ENCODE measurements at regions not wholly inside any gene's neighbourhood (a gene's known extent, or its start where the extent isn't known, plus 50 kb on each side); places are given as distances from the start of the nearest gene placed in this dataset.

GRCh38 chr14:54306806-54307205, 90.0 kb upstream of the CDKN3 start:
- in situ Hi-C loops (cut with HindIII; ENCODE audit: low sequenced_read_pairs) = no loop called here

- in situ Hi-C loops (cut with HindIII; ENCODE audit: low sequenced_read_pairs) = no loop called here
These were observed 87.2 kb upstream of the CDKN3 start for GRCh38 chr14:54309615-54310014.

- in situ Hi-C loops (cut with HindIII; ENCODE audit: low sequenced_read_pairs) = no loop called here
These were observed 86.5 kb upstream of the CDKN3 start for GRCh38 chr14:54310151-54310850.

- in situ Hi-C loops (cut with HindIII; ENCODE audit: low sequenced_read_pairs) = no loop called here
These were observed 86.0 kb upstream of the CDKN3 start for GRCh38 chr14:54310851-54311228.

- in situ Hi-C loops (cut with HindIII; ENCODE audit: low sequenced_read_pairs) = no loop called here
These were observed 84.5 kb upstream of the CDKN3 start for GRCh38 chr14:54312166-54312801.

- in situ Hi-C loops (cut with HindIII; ENCODE audit: low sequenced_read_pairs) = no loop called here
These were observed 82.3 kb upstream of the CDKN3 start for GRCh38 chr14:54314365-54315104.

- in situ Hi-C loops (cut with HindIII; ENCODE audit: low sequenced_read_pairs) = no loop called here
These were observed 80.2 kb upstream of the CDKN3 start for GRCh38 chr14:54316652-54317051.

- in situ Hi-C loops (cut with HindIII; ENCODE audit: low sequenced_read_pairs) = no loop called here
These were observed 79.4 kb upstream of the CDKN3 start for GRCh38 chr14:54317391-54317790.

- in situ Hi-C loops (cut with HindIII; ENCODE audit: low sequenced_read_pairs) = no loop called here
These were observed 74.6 kb upstream of the CDKN3 start for GRCh38 chr14:54322246-54322645.

- in situ Hi-C loops (cut with HindIII; ENCODE audit: low sequenced_read_pairs) = no loop called here
These were observed 74.0 kb upstream of the CDKN3 start for GRCh38 chr14:54322701-54323337.

- in situ Hi-C loops (cut with HindIII; ENCODE audit: low sequenced_read_pairs) = loop anchor here (25.0 kb wide), 1 partner anchor 788 kb away; no protein-coding TSS in a partner anchor
These were observed 71.0 kb upstream of the CDKN3 start for GRCh38 chr14:54325766-54326165.

GRCh38 chr14:54329082-54329695, 67.6 kb upstream of the CDKN3 start:
- in situ Hi-C loops (cut with HindIII; ENCODE audit: low sequenced_read_pairs) = loop anchor here (25.0 kb wide), 1 partner anchor 792 kb away; no protein-coding TSS in a partner anchor

GRCh38 chr14:54330876-54331275, 65.9 kb upstream of the CDKN3 start:
- in situ Hi-C loops (cut with HindIII; ENCODE audit: low sequenced_read_pairs) = loop anchor here (25.0 kb wide), 1 partner anchor 794 kb away; no protein-coding TSS in a partner anchor

GRCh38 chr14:54331516-54331915, 65.3 kb upstream of the CDKN3 start:
- in situ Hi-C loops (cut with HindIII; ENCODE audit: low sequenced_read_pairs) = loop anchor here (25.0 kb wide), 1 partner anchor 794 kb away; no protein-coding TSS in a partner anchor

- in situ Hi-C loops (cut with HindIII; ENCODE audit: low sequenced_read_pairs) = loop anchor here (25.0 kb wide), 1 partner anchor 795 kb away; no protein-coding TSS in a partner anchor
These were observed 64.3 kb upstream of the CDKN3 start for GRCh38 chr14:54332490-54332889.

GRCh38 chr14:54333511-54333910, 63.3 kb upstream of the CDKN3 start:
- in situ Hi-C loops (cut with HindIII; ENCODE audit: low sequenced_read_pairs) = loop anchor here (25.0 kb wide), 1 partner anchor 796 kb away; no protein-coding TSS in a partner anchor

GRCh38 chr14:54335569-54336155, 61.1 kb upstream of the CDKN3 start:
- in situ Hi-C loops (cut with HindIII; ENCODE audit: low sequenced_read_pairs) = loop anchor here (25.0 kb wide), 1 partner anchor 798 kb away; no protein-coding TSS in a partner anchor

- in situ Hi-C loops (cut with HindIII; ENCODE audit: low sequenced_read_pairs) = loop anchor here (25.0 kb wide), 1 partner anchor 800 kb away; no protein-coding TSS in a partner anchor
These were observed 59.5 kb upstream of the CDKN3 start for GRCh38 chr14:54337314-54337713.

GRCh38 chr14:54338696-54339317, 58.0 kb upstream of the CDKN3 start:
- in situ Hi-C loops (cut with HindIII; ENCODE audit: low sequenced_read_pairs) = loop anchor here (25.0 kb wide), 1 partner anchor 802 kb away; no protein-coding TSS in a partner anchor
